ENCODE measurements at regions not wholly inside any gene's neighbourhood (a gene's known extent, or its start where the extent isn't known, plus 50 kb on each side); places are given as distances from the start of the nearest gene placed in this dataset.

DNA sequence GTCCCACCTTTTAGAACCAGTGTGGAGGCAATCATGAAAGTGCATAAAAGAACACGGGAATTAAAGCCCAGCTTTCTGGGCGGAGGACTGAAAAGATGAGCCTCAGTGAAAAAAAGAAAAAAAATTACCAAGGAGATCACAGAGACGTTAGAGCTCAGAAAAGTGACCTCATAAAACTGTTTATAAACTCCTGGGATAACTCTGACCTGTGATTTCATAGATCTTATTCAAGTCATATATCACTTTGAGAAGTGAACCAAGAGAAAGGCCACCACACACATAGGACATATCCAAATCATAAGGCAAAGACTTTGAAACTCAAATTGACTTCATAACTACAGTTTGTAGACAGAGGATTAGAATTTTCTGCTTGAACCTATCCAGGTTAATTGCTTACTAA is 90.1 kb downstream of the KCNJ2 start:
- H3K4me3 ChIP-seq (replicated peaks; ENCODE audit: insufficient read depth, low read length), result no peak overlapping the region
- no peaks in the 10 kb centered on the region for H3K27me3 ChIP-seq (ENCODE audit: insufficient read depth, poor library complexity, severe bottlenecking)
- TF ChIP-seq, protein P1, sequence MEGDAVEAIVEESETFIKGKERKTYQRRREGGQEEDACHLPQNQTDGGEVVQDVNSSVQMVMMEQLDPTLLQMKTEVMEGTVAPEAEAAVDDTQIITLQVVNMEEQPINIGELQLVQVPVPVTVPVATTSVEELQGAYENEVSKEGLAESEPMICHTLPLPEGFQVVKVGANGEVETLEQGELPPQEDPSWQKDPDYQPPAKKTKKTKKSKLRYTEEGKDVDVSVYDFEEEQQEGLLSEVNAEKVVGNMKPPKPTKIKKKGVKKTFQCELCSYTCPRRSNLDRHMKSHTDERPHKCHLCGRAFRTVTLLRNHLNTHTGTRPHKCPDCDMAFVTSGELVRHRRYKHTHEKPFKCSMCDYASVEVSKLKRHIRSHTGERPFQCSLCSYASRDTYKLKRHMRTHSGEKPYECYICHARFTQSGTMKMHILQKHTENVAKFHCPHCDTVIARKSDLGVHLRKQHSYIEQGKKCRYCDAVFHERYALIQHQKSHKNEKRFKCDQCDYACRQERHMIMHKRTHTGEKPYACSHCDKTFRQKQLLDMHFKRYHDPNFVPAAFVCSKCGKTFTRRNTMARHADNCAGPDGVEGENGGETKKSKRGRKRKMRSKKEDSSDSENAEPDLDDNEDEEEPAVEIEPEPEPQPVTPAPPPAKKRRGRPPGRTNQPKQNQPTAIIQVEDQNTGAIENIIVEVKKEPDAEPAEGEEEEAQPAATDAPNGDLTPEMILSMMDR (IDR thresholded peaks at IDR 0.05; ENCODE audit: insufficient read depth, low read length), result no peak
- TF ChIP-seq SPI1 (IDR thresholded peaks at IDR 0.05; ENCODE audit: borderline replicate concordance, low read depth) (no peak), GABPA (IDR thresholded peaks at IDR 0.05; ENCODE audit: low read depth) (no peak), POLR2AphosphoS5 (IDR thresholded peaks at IDR 0.05; ENCODE audit: low read depth) (no peak)
- TF ChIP-seq, protein P2, sequence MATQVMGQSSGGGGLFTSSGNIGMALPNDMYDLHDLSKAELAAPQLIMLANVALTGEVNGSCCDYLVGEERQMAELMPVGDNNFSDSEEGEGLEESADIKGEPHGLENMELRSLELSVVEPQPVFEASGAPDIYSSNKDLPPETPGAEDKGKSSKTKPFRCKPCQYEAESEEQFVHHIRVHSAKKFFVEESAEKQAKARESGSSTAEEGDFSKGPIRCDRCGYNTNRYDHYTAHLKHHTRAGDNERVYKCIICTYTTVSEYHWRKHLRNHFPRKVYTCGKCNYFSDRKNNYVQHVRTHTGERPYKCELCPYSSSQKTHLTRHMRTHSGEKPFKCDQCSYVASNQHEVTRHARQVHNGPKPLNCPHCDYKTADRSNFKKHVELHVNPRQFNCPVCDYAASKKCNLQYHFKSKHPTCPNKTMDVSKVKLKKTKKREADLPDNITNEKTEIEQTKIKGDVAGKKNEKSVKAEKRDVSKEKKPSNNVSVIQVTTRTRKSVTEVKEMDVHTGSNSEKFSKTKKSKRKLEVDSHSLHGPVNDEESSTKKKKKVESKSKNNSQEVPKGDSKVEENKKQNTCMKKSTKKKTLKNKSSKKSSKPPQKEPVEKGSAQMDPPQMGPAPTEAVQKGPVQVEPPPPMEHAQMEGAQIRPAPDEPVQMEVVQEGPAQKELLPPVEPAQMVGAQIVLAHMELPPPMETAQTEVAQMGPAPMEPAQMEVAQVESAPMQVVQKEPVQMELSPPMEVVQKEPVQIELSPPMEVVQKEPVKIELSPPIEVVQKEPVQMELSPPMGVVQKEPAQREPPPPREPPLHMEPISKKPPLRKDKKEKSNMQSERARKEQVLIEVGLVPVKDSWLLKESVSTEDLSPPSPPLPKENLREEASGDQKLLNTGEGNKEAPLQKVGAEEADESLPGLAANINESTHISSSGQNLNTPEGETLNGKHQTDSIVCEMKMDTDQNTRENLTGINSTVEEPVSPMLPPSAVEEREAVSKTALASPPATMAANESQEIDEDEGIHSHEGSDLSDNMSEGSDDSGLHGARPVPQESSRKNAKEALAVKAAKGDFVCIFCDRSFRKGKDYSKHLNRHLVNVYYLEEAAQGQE (IDR thresholded peaks at IDR 0.05; ENCODE audit: insufficient replicate concordance, low read depth), result no peak
- H3K27ac ChIP-seq (replicated peaks), result no peak overlapping the region
- no peak for DNase-seq (ENCODE audit: low read depth in 1 of 2, low spot score in 1 of 2)

DNA sequence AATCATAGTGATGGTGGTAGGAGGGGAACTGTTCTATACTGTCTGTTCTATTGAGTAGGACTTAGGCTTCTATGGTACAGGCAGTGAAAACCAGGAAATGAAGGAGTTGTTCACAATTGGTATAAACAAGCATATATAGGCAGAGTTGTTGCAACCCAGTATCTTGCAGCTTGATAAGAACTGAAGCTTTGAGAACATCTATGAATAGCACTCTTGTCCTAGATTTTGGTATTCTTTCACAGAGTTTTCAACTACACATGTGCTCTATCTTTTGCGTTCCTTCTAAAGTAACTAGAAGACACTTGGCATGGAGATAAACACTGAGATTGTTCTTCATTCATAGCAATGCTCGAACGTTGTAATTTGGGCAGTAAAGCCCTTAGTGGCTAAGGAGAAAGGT is 91.8 kb downstream of the KCNJ2 start:
- no peak for DNase-seq (ENCODE audit: low read depth in 1 of 2, low spot score in 1 of 2)
- no peak overlapping the region for H3K4me3 ChIP-seq (replicated peaks; ENCODE audit: insufficient read depth, low read length)

DNA sequence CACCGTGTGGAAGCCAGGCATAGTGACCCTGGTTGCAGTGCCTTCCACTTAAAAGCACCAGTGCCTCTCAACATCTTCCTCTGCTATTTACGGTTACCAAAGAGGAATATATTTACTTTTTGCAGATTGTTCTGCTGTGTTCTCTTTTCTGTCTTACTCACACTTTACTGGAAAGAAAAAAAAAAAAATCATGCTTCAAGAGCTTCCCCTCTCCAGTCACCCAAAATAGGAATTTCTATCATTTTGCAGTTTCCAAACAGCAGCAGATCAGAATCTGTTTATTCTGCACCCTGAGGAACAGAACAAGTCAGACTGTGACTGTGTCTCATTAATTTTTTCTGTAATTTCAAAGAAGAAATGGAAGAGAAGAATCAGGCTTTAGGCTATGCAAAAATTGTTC is 96.1 kb downstream of the KCNJ2 start:
- TF ChIP-seq SPI1 (IDR thresholded peaks at IDR 0.05; ENCODE audit: borderline replicate concordance, low read depth) (no peak), POLR2AphosphoS5 (IDR thresholded peaks at IDR 0.05; ENCODE audit: low read depth) (no peak), GABPA (IDR thresholded peaks at IDR 0.05; ENCODE audit: low read depth) (no peak)
- TF ChIP-seq, protein P1 (IDR thresholded peaks at IDR 0.05; ENCODE audit: insufficient read depth, low read length), result no peak
- TF ChIP-seq, protein P2 (IDR thresholded peaks at IDR 0.05; ENCODE audit: insufficient replicate concordance, low read depth), result no peak
- Histone ChIP-seq H3K27me3 (ENCODE audit: insufficient read depth, poor library complexity, severe bottlenecking) (no peaks in the 10 kb centered on the region), H3K27ac (replicated peaks) (no peak overlapping the region), H3K4me3 (replicated peaks; ENCODE audit: insufficient read depth, low read length) (no peak overlapping the region)
- no peak for DNase-seq (ENCODE audit: low read depth in 1 of 2, low spot score in 1 of 2)

More for the DNA sequence above, 91.8 kb downstream of the KCNJ2 start:
- Histone ChIP-seq H3K27me3 (ENCODE audit: insufficient read depth, poor library complexity, severe bottlenecking) (no peaks in the 10 kb centered on the region), H3K27ac (replicated peaks) (no peak overlapping the region)
- TF ChIP-seq SPI1 (IDR thresholded peaks at IDR 0.05; ENCODE audit: borderline replicate concordance, low read depth), result no peak
- TF ChIP-seq, protein P1 (IDR thresholded peaks at IDR 0.05; ENCODE audit: insufficient read depth, low read length), result no peak
- TF ChIP-seq, protein P2 (IDR thresholded peaks at IDR 0.05; ENCODE audit: insufficient replicate concordance, low read depth), result no peak
- no peak for TF ChIP-seq GABPA (IDR thresholded peaks at IDR 0.05; ENCODE audit: low read depth)
- no peak for TF ChIP-seq POLR2AphosphoS5 (IDR thresholded peaks at IDR 0.05; ENCODE audit: low read depth)

All from HL-60 (cell line).